ENCODE measurements at regions not wholly inside any gene's neighbourhood (a gene's known extent, or its start where the extent isn't known, plus 50 kb on each side); places are given as distances from the start of the nearest gene placed in this dataset.

DNA sequence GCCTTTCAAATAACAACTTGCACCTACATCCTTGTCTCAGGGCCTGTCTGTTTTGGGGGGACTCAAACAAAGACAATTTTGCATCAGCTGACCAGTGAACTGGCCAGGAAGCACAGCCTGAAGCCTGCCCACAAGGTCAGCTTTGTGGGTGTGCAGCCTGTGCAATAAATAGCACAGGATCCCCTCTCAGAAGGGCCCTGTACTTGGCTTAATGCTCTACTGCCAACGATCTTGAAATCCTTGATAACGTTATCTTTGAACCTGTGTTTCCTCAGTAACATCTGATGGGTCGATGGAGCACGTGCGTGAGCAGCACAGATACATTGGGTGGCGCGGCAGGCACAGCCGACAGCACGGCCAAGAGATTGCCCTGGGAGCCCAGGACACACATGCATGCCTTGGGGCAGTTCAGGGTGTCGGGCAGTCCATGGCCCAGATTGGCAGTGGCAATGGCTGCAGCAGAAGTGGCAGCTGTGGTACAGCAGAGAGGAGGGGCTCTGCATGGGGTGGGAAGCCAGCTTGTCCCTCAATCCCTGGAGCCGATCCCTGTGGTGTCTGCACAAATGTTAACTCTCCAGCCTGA is 58.8 kb upstream of the ATP6AP2 start:
- TF ChIP-seq POLR2A (IDR thresholded peaks at IDR 0.05; ENCODE audit: low read depth, low read length) (no peak), ZSCAN29 (IDR thresholded peaks at IDR 0.05) (no peak), BACH1 (IDR thresholded peaks at IDR 0.05; ENCODE audit: borderline replicate concordance) (no peak)
- TF ChIP-seq, protein P1, sequence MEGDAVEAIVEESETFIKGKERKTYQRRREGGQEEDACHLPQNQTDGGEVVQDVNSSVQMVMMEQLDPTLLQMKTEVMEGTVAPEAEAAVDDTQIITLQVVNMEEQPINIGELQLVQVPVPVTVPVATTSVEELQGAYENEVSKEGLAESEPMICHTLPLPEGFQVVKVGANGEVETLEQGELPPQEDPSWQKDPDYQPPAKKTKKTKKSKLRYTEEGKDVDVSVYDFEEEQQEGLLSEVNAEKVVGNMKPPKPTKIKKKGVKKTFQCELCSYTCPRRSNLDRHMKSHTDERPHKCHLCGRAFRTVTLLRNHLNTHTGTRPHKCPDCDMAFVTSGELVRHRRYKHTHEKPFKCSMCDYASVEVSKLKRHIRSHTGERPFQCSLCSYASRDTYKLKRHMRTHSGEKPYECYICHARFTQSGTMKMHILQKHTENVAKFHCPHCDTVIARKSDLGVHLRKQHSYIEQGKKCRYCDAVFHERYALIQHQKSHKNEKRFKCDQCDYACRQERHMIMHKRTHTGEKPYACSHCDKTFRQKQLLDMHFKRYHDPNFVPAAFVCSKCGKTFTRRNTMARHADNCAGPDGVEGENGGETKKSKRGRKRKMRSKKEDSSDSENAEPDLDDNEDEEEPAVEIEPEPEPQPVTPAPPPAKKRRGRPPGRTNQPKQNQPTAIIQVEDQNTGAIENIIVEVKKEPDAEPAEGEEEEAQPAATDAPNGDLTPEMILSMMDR (IDR thresholded peaks at IDR 0.05 in 2 of 3, conservative IDR thresholded peaks at IDR 0.05 in 1 of 3; ENCODE audit: control insufficient read depth in 2 of 3, extremely low read depth in 1 of 3, insufficient read depth in 1 of 3, low read depth in 3 of 3, low read length in 3 of 3): no peak
